ENCODE measurements at regions not wholly inside any gene's neighbourhood (a gene's known extent, or its start where the extent isn't known, plus 50 kb on each side); places are given as distances from the start of the nearest gene placed in this dataset.
"Not testable (repeated sequence)": the region's sequence is repeated elsewhere in the genome, so short reads cannot be mapped to it uniquely, and the experiment has no call there.

DNA sequence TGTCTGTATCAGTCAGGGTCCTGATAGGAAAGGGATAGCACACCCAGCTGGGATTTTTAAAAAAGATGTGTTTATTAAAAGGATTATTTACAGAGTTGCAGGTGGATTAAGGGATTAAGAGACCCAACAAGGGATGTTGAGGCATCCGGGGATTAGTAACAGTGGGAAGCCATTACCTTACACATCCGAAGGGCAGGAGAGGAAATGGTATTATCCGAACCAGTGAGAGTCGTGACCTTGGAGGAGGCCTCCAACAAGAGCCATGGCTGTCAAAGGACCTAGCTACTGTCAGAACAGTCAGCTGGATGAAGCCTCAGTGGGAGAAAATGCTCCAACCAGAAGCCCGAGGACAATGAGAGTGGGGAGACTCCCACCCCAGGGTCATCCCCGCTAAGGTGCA lies 146.3 kb upstream of the KRAS start:
- no peak overlapping the region for H3K4me3 ChIP-seq (ENCODE audit: low read depth in 2 of 2, low read length in 1 of 2)
- TF ChIP-seq YY1 (IDR thresholded peaks at IDR 0.05; ENCODE audit: low read depth), result no peak
- no peak for TF ChIP-seq CHD2 (IDR thresholded peaks at IDR 0.05; ENCODE audit: low read length, partially characterized antibody)
- no peak for TF ChIP-seq RXRA (IDR thresholded peaks at IDR 0.05; ENCODE audit: borderline replicate concordance, low read depth)
- no peak for TF ChIP-seq TAF1 (IDR thresholded peaks at IDR 0.05; ENCODE audit: borderline replicate concordance, low read depth, low read length)
- TF ChIP-seq, protein P1, sequence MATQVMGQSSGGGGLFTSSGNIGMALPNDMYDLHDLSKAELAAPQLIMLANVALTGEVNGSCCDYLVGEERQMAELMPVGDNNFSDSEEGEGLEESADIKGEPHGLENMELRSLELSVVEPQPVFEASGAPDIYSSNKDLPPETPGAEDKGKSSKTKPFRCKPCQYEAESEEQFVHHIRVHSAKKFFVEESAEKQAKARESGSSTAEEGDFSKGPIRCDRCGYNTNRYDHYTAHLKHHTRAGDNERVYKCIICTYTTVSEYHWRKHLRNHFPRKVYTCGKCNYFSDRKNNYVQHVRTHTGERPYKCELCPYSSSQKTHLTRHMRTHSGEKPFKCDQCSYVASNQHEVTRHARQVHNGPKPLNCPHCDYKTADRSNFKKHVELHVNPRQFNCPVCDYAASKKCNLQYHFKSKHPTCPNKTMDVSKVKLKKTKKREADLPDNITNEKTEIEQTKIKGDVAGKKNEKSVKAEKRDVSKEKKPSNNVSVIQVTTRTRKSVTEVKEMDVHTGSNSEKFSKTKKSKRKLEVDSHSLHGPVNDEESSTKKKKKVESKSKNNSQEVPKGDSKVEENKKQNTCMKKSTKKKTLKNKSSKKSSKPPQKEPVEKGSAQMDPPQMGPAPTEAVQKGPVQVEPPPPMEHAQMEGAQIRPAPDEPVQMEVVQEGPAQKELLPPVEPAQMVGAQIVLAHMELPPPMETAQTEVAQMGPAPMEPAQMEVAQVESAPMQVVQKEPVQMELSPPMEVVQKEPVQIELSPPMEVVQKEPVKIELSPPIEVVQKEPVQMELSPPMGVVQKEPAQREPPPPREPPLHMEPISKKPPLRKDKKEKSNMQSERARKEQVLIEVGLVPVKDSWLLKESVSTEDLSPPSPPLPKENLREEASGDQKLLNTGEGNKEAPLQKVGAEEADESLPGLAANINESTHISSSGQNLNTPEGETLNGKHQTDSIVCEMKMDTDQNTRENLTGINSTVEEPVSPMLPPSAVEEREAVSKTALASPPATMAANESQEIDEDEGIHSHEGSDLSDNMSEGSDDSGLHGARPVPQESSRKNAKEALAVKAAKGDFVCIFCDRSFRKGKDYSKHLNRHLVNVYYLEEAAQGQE (IDR thresholded peaks at IDR 0.05; ENCODE audit: low read depth, low read length), result no peak
- no peak overlapping the region for H3K27ac ChIP-seq (ENCODE audit: low read depth in 2 of 2, low read length in 1 of 2)
- H3K9me2 ChIP-seq, result no peaks in the 10 kb centered on the region
- H2AFZ ChIP-seq (ENCODE audit: low read depth), result no peak overlapping the region
- H3K4me1 ChIP-seq (ENCODE audit: control insufficient read depth in 1 of 2, insufficient read depth in 2 of 2, low read depth in 1 of 2, low read length in 1 of 2), result no peaks in the 10 kb centered on the region
- no peaks in the 10 kb centered on the region for H3K79me2 ChIP-seq (ENCODE audit: insufficient read depth)
- no peaks in the 10 kb centered on the region for H4K20me1 ChIP-seq (ENCODE audit: insufficient read depth)
- ChIA-PET POLR2A (no interaction called here), CTCF (interaction anchor here (0.8 to 2.6 kb wide), 4 partner anchors 9 to 695 kb away, joined by 3 to 10 read pairs (median 6); no protein-coding TSS in a partner anchor)
- no peaks in the 10 kb centered on the region for H3F3A ChIP-seq (replicated peaks; ENCODE audit: insufficient read depth)
- no peaks in the 10 kb centered on the region for H3K9me3 ChIP-seq
- H3K9ac ChIP-seq, result no peak overlapping the region
- H3K27me3 ChIP-seq (ENCODE audit: insufficient read depth), result no peaks in the 10 kb centered on the region
- H3K4me2 ChIP-seq, result no peak overlapping the region
- 85% methylated on average over 6 of the region's 6 CpGs for WGBS (ENCODE audit: low lambda C conversion rate)
- no peak for DNase-seq
- no peaks in the 10 kb centered on the region for H3K36me3 ChIP-seq (replicated peaks in 1 of 2; ENCODE audit: control insufficient read depth in 1 of 2, insufficient read depth in 2 of 2, low read length in 1 of 2)

- no peak overlapping the region for H3K27ac ChIP-seq (ENCODE audit: low read depth in 2 of 2, low read length in 1 of 2)
- H3K36me3 ChIP-seq (replicated peaks in 1 of 2; ENCODE audit: control insufficient read depth in 1 of 2, insufficient read depth in 2 of 2, low read length in 1 of 2), result no peaks in the 10 kb centered on the region
- ChIA-PET POLR2A (no interaction called here), CTCF (interaction anchor here (2.6 kb wide), 1 partner anchor 154 kb away, joined by 10 read pairs; no protein-coding TSS in a partner anchor)
- H4K20me1 ChIP-seq (ENCODE audit: insufficient read depth), result no peaks in the 10 kb centered on the region
- no peak overlapping the region for H3K9ac ChIP-seq
- no peaks in the 10 kb centered on the region for H3K4me1 ChIP-seq (ENCODE audit: control insufficient read depth in 1 of 2, insufficient read depth in 2 of 2, low read depth in 1 of 2, low read length in 1 of 2)
- no peak for DNase-seq
- no peak for TF ChIP-seq FOXJ3 (CRISPR knock-in tag; IDR thresholded peaks at IDR 0.05)
- no peaks in the 10 kb centered on the region for H3K9me3 ChIP-seq
- H3F3A ChIP-seq (replicated peaks; ENCODE audit: insufficient read depth), result no peaks in the 10 kb centered on the region
- no peak overlapping the region for H3K4me3 ChIP-seq (ENCODE audit: low read depth in 2 of 2, low read length in 1 of 2)
- no peaks in the 10 kb centered on the region for H3K79me2 ChIP-seq (ENCODE audit: insufficient read depth)
- 67% methylated on average over 1 of the region's 1 CpG for WGBS (ENCODE audit: low lambda C conversion rate)
- H3K4me2 ChIP-seq, result no peak overlapping the region
- no peak overlapping the region for H2AFZ ChIP-seq (ENCODE audit: low read depth)
- no peaks in the 10 kb centered on the region for H3K27me3 ChIP-seq (ENCODE audit: insufficient read depth)
- no peaks in the 10 kb centered on the region for H3K9me2 ChIP-seq
Measured at GRCh38 chr12:25395227-25395626, 144.5 kb upstream of the KRAS start.

DNA sequence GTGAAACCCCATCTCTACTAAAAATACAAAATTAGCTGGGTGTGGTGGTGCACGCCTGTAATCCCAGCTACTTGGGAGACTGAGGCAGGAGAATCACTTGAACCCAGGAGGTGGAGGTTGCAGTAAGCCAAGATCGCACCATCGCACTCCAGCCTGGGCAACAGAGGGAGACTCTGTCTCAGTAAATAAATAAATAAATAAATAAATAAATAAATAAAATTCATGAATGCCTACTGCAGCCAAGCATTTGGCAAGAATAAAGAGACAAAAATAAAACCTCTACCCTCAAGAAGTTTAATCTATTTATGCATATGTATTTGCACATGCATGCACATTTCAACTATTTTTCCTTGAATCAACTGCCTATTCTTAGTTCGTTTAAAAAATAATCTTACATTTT lies 144.0 kb upstream of the KRAS start:
- H3K9me2 ChIP-seq; H4K20me1 ChIP-seq (ENCODE audit: insufficient read depth); H3K4me2 ChIP-seq; POLR2A ChIA-PET; H3K9me3 ChIP-seq; H3K4me1 ChIP-seq (ENCODE audit: control insufficient read depth in 1 of 2, insufficient read depth in 2 of 2, low read depth in 1 of 2, low read length in 1 of 2); H3K79me2 ChIP-seq (ENCODE audit: insufficient read depth); H3K27ac ChIP-seq (ENCODE audit: low read depth in 2 of 2, low read length in 1 of 2); H3K9ac ChIP-seq; H2AFZ ChIP-seq (ENCODE audit: low read depth); DNase-seq; H3K27me3 ChIP-seq (ENCODE audit: insufficient read depth); H3F3A ChIP-seq (replicated peaks; ENCODE audit: insufficient read depth); H3K36me3 ChIP-seq (replicated peaks in 1 of 2; ENCODE audit: control insufficient read depth in 1 of 2, insufficient read depth in 2 of 2, low read length in 1 of 2); H3K4me3 ChIP-seq (ENCODE audit: low read depth in 2 of 2, low read length in 1 of 2): not testable (repeated sequence)
- WGBS (ENCODE audit: low lambda C conversion rate), result 85% methylated on average over 4 of the region's 4 CpGs
- CTCF ChIA-PET, result interaction anchor here (2.6 kb wide), 1 partner anchor 154 kb away, joined by 10 read pairs; no protein-coding TSS in a partner anchor

Measured in SK-N-SH (cell line).